H9 (cell line): ENCODE measurements at regions not wholly inside any gene's neighbourhood (a gene's known extent, or its start where the extent isn't known, plus 50 kb on each side); places are given as distances from the start of the nearest gene placed in this dataset.

Experiments
- DNase-seq: peaks from one replicate; pipeline ENCODE4 v3.0.0-alpha.2; 2017
- H2AFZ ChIP-seq: one replicate; pipeline ENCODE4 v1.6.1; 2013; ENCODE audit warnings: mild to moderate bottlenecking, low read length, control low read depth, moderate library complexity
- H2AK5ac ChIP-seq: 2 replicates; pipeline ENCODE4 v1.6.1; 2013; ENCODE audit warnings: low read length, control low read depth, mixed read lengths; ENCODE audit not compliant: insufficient read length
- H2BK120ac ChIP-seq: one replicate; pipeline ENCODE4 v1.6.1; 2013; ENCODE audit warnings: low read depth, mild to moderate bottlenecking, low read length, control low read depth, inconsistent platforms; ENCODE audit not compliant: poor library complexity, severe bottlenecking
- H2BK12ac ChIP-seq: 2 replicates; pipeline ENCODE4 v1.6.1; 2013; ENCODE audit warnings: low read length, control low read depth, mixed read lengths, low read depth; ENCODE audit not compliant: insufficient read length
- H2BK15ac ChIP-seq: 2 replicates; pipeline ENCODE4 v1.6.1; 2013; ENCODE audit warnings: low read depth, low read length, control low read depth
- H2BK20ac ChIP-seq: one replicate; pipeline ENCODE4 v1.6.1; 2013; ENCODE audit warnings: low read depth, mild to moderate bottlenecking, low read length, control low read depth, inconsistent platforms; ENCODE audit not compliant: poor library complexity, severe bottlenecking
- H2BK5ac ChIP-seq: 2 replicates; pipeline ENCODE4 v1.6.1; 2013; ENCODE audit warnings: low read length, control low read depth, mixed read lengths; ENCODE audit not compliant: insufficient read length
- H3K14ac ChIP-seq: 2 replicates; pipeline ENCODE4 v1.6.1; 2013; ENCODE audit warnings: low read length, control low read depth; ENCODE audit not compliant: insufficient read depth
- H3K18ac ChIP-seq: 2 replicates; pipeline ENCODE4 v1.6.1; 2013; ENCODE audit warnings: low read depth, mild to moderate bottlenecking, mixed read lengths, low read length, control low read depth; ENCODE audit not compliant: insufficient read length
- H3K23ac ChIP-seq: 2 replicates; pipeline ENCODE4 v1.6.1; 2013; ENCODE audit warnings: low read length, control low read depth, mixed read lengths, low read depth; ENCODE audit not compliant: insufficient read length
- H3K23me2 ChIP-seq: 2 replicates; pipeline ENCODE4 v1.6.1; 2013; ENCODE audit warnings: low read depth, mild to moderate bottlenecking, mixed read lengths, low read length, control low read depth; ENCODE audit not compliant: insufficient read length, poor library complexity, severe bottlenecking
- H3K27ac ChIP-seq: 2 replicates; pipeline ENCODE4 v1.5.1; 2013; ENCODE audit warnings: low read length, control low read depth, mixed read lengths, low read depth; ENCODE audit not compliant: insufficient read length
- H3K27me3 ChIP-seq: 2 replicates; pipeline ENCODE4 v1.6.1; 2013; ENCODE audit warnings: low read length, control low read depth, inconsistent platforms; ENCODE audit not compliant: insufficient read depth
- H3K4ac ChIP-seq: 2 replicates; pipeline ENCODE4 v1.6.1; 2013; ENCODE audit warnings: low read depth, mild to moderate bottlenecking, control low read depth, inconsistent platforms, low read length, moderate library complexity
- H3K4me1 ChIP-seq: 2 replicates; pipeline ENCODE4 v1.6.1; 2013; ENCODE audit warnings: low read length, control low read depth, inconsistent platforms; ENCODE audit not compliant: insufficient read depth
- H3K4me2 ChIP-seq: 2 replicates; pipeline ENCODE4 v1.6.1; 2013; ENCODE audit warnings: low read length, control low read depth, mixed read lengths; ENCODE audit not compliant: insufficient read length, insufficient read depth
- H3K56ac ChIP-seq: 2 replicates; pipeline ENCODE4 v1.6.1; 2013; ENCODE audit warnings: low read depth, mild to moderate bottlenecking, mixed read lengths, low read length, control low read depth; ENCODE audit not compliant: insufficient read length
- H3K79me1 ChIP-seq: 2 replicates; pipeline ENCODE4 v1.6.1; 2013; ENCODE audit warnings: low read depth, mild to moderate bottlenecking, moderate library complexity, low read length, control low read depth, inconsistent platforms; ENCODE audit not compliant: insufficient read depth, poor library complexity, severe bottlenecking
- H3K79me2 ChIP-seq: 2 replicates; pipeline ENCODE4 v1.6.1; 2013; ENCODE audit warnings: low read length, control low read depth, inconsistent platforms; ENCODE audit not compliant: insufficient read depth
- H3K9ac ChIP-seq: 2 replicates; pipeline ENCODE4 v1.6.1; 2013; ENCODE audit warnings: low read length, control low read depth, mixed read lengths; ENCODE audit not compliant: insufficient read length; ENCODE audit errors: extremely low read depth
- H3K9me3 ChIP-seq: one replicate; pipeline ENCODE4 v1.6.1; 2013; ENCODE audit warnings: low read depth, low read length, inconsistent platforms; ENCODE audit not compliant: control insufficient read depth
- H3T11ph ChIP-seq: one replicate; pipeline ENCODE4 v1.6.1; 2013; ENCODE audit warnings: mild to moderate bottlenecking, low read length, control low read depth, inconsistent platforms
- H4K20me1 ChIP-seq: one replicate; pipeline ENCODE4 v1.6.1; 2013; ENCODE audit not compliant: control insufficient read depth, insufficient read length, insufficient read depth
- H4K5ac ChIP-seq: 2 replicates; pipeline ENCODE4 v1.6.1; 2013; ENCODE audit warnings: low read depth, mild to moderate bottlenecking, mixed read lengths, low read length, control low read depth; ENCODE audit not compliant: insufficient read length
- H4K8ac ChIP-seq: replicated peaks from 2 replicates; pipeline ENCODE4 v1.6.1; 2013; ENCODE audit warnings: low read length, control low read depth, mixed read lengths, low read depth; ENCODE audit not compliant: insufficient read length
- H4K91ac ChIP-seq: 2 replicates; pipeline ENCODE4 v1.6.1; 2013; ENCODE audit warnings: low read depth, mild to moderate bottlenecking, moderate library complexity, mixed read lengths, low read length, control low read depth; ENCODE audit not compliant: insufficient read length
- H3K27ac Mint-ChIP-seq, 3 experiments: 2 replicates in 2 of 3; 3 replicates in 1 of 3; pipeline ENCODE4 v1.8.0; 2020 to 2021; ENCODE audit warnings: mixed read lengths in 3 of 3, mild to moderate bottlenecking in 1 of 3, moderate library complexity in 1 of 3
- H3K27me3 Mint-ChIP-seq: 2 replicates; pipeline ENCODE4 v1.8.0; 2021; ENCODE audit warnings: low read depth, mild to moderate bottlenecking, moderate library complexity, mixed read lengths
- H3K36me3 Mint-ChIP-seq, 3 experiments: 2 replicates in 2 of 3; 3 replicates in 1 of 3; pipeline ENCODE4 v1.8.0; 2020 to 2021; ENCODE audit warnings: low read depth in 3 of 3, mixed read lengths in 3 of 3; ENCODE audit not compliant: insufficient read depth in 1 of 3
- H3K4me1 Mint-ChIP-seq, 2 experiments: 2 replicates each; pipeline ENCODE4 v1.8.0; 2020; ENCODE audit warnings: mixed read lengths in 2 of 2
- H3K4me3 Mint-ChIP-seq, 2 experiments: 2 replicates in 1 of 2; 3 replicates in 1 of 2; pipeline ENCODE4 v1.8.0; 2020 to 2021; ENCODE audit warnings: mild to moderate bottlenecking in 2 of 2, mixed read lengths in 2 of 2, moderate library complexity in 1 of 2
- H3K9me3 Mint-ChIP-seq, 2 experiments: 2 replicates in 1 of 2; 3 replicates in 1 of 2; pipeline ENCODE4 v1.8.0; 2020; ENCODE audit warnings: mild to moderate bottlenecking in 2 of 2, mixed read lengths in 2 of 2, moderate library complexity in 1 of 2
- CTCF ChIP-seq: fragments of 200-600 bp; sonication (generic); conservative IDR thresholded peaks from 3 replicates; pipeline ENCODE4 v1.8.0; 2021; ENCODE audit warnings: antibody characterized with exemption, mild to moderate bottlenecking
- WGBS: extraction: QIAGEN DNeasy Blood & Tissue Kit; methylation state at CpG from one replicate; pipeline ENCODE4 v1.1.7; 2013; ENCODE audit warnings: missing lambda C conversion rate, low lambda C conversion rate, mixed read lengths; ENCODE audit not compliant: insufficient read length; ENCODE audit errors: extremely low coverage; 5-methylcytosine and 5-hydroxymethylcytosine counted together

- H2BK12ac ChIP-seq: no peak overlapping the region
- Mint-ChIP-seq H3K27me3 (peaks cover 2% of the 10 kb centered on the region; the same call in 1 of the 2 replicates), H3K27ac (no peak overlapping the region), H3K4me1 (no peaks in the 10 kb centered on the region), H3K36me3 (peaks cover 0 to 17% (median 10%) of the 10 kb centered on the region in 3 experiments; a peak in 6 of 7 replicates), H3K9me3 (peaks cover 13 to 22% of the 10 kb centered on the region in 2 experiments; a peak in 4 of 5 replicates), H3K4me3 (no peak overlapping the region)
- H3K9me3 ChIP-seq: no peaks in the 10 kb centered on the region
- no peak overlapping the region for H2BK15ac ChIP-seq
- no peak overlapping the region for H3K9ac ChIP-seq
- no peak for TF ChIP-seq CTCF
- WGBS: no CpG with 5 or more reads among the region's 8 CpGs
- H4K5ac ChIP-seq: no peak overlapping the region
- H2BK120ac ChIP-seq: no peak overlapping the region
- H3K27me3 ChIP-seq: no peaks in the 10 kb centered on the region
- H3K4me2 ChIP-seq: no peak overlapping the region
- no peak overlapping the region for H3K4ac ChIP-seq
- H3K23ac ChIP-seq: no peak overlapping the region
- DNase-seq: no peak
- H2BK5ac ChIP-seq: no peak overlapping the region
- H3K4me1 ChIP-seq: no peaks in the 10 kb centered on the region; the same call in 1 of the 2 replicates
- no peaks in the 10 kb centered on the region for H3K79me1 ChIP-seq
- H3T11ph ChIP-seq: no peak overlapping the region
- no peak overlapping the region for H3K27ac ChIP-seq
- no peak overlapping the region for H4K91ac ChIP-seq
- H3K18ac ChIP-seq: no peak overlapping the region
- no peaks in the 10 kb centered on the region for H3K79me2 ChIP-seq
- no peak overlapping the region for H4K8ac ChIP-seq
- H3K14ac ChIP-seq: no peak overlapping the region
- H2BK20ac ChIP-seq: no peak overlapping the region
- H2AK5ac ChIP-seq: no peak overlapping the region
- no peaks in the 10 kb centered on the region for H3K23me2 ChIP-seq
- H3K56ac ChIP-seq: no peak overlapping the region
- H4K20me1 ChIP-seq: no peaks in the 10 kb centered on the region
- H2AFZ ChIP-seq: no peak overlapping the region
These were observed 266.8 kb upstream of the GPC6 start for GRCh38 chr13:92959790-92960189.
